HG03457 (cell line): ENCODE measurements at regions not wholly inside any gene's neighbourhood (a gene's known extent, or its start where the extent isn't known, plus 50 kb on each side); places are given as distances from the start of the nearest gene placed in this dataset.

Source experiments
- ATAC-seq: cut with Tn5 transposase; IDR thresholded peaks from one replicate; pipeline ENCODE4 v1.9.1; 2021; ENCODE audit warnings: moderate number of reproducible peaks; ENCODE audit not compliant: unreplicated experiment

DNA sequence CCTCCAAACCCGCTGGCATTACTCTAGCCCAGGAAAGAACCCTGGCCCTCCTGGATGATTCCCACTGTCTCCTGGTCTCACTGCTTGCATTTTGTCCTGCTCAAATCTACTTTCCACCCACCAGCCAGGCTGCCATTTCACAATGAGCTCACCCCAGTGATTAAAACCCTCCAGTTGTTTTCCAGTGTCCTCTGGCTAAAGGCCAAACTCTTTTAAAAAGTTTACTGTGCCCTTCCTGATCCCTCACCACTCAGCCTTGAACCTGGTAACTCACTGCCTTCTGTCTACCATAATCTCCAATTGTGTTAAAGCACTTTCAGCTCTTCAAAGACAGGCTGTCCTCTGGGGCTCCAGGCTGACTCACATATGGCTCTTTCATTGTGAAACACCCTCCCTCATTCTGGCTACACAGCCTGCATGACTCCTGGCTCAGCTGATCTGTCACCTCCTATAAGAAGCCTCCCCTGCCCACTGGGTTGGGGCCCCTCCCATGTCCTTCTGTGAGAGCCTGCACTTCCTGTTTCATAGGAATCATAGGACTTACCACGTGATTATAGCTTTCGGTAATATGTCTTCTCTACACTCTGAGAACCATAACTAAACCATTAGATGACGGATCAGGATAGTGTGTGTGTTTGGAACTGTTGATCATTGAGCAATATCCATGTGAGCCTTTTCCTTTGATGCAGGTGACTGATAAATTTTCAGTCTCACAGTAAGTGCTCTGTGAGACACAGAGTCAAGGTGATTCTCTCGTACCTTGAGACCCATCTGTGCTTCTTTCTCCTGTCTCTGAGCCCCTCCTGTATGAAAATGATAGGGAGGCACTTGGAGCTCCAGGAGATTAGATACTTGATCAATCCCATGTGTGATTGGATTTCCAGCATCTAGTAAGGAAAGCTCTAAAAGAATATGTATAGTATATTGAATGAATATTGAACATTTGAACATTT, 590.8 kb upstream of the ID2 start:
- no peak for ATAC-seq

DNA sequence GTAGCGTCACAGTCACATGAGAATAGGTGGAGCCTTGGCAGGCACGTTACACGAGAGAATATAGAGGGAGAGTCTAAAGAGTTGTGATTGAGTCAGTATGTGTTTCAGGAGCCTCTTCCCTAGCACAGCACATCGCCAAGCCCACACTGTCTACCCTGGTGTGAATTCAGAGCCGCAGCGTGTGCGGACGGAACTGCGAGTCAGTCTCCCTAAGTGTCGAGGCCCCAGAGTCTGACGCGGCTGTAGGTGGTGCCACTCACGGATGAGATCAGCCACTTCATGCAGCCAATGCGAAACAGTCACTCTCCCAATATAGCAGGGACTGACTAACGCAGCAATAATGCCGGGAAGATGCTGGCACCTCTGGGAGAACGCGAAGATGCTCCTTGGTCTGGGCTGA, 587.3 kb upstream of the ID2 start:
- ATAC-seq: no peak

DNA sequence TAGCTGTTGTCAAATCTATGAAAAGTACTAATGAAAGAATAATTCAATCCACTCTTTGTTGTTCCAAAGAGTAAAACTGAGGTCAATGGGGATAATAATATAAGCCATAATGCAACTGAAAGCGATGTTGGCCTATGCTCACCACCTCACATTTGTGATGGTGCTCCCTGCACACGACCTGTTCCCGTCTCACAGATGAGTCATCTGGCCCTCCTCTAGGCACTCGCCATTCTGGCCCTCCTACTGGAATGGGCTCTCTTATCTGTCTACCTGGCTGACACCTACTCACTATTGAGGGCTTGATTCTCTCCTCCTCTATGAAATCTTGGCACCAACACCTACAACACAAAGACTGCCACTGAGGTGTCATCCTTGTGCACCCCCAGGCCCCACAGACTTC, 585.9 kb upstream of the ID2 start:
- ATAC-seq: no peak

DNA sequence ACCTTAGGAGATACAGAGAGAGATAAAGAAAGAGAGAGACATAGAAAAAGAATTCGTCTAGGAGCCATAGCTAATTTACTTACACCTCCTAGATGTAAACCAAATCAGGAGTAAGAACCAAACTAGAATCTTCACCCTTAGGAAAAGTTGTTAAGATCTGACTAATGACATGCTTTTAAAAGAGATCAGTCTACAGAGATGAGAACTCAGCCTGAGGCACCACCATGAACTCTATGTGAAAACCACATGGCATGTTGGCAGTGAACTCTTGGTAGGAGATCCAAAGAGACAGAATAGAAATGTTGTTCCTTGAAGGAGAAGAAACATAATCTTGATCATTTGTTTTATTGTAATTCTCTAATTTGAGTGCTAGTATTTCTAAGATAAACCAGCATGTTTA, 585.4 kb upstream of the ID2 start:
- no peak for ATAC-seq

DNA sequence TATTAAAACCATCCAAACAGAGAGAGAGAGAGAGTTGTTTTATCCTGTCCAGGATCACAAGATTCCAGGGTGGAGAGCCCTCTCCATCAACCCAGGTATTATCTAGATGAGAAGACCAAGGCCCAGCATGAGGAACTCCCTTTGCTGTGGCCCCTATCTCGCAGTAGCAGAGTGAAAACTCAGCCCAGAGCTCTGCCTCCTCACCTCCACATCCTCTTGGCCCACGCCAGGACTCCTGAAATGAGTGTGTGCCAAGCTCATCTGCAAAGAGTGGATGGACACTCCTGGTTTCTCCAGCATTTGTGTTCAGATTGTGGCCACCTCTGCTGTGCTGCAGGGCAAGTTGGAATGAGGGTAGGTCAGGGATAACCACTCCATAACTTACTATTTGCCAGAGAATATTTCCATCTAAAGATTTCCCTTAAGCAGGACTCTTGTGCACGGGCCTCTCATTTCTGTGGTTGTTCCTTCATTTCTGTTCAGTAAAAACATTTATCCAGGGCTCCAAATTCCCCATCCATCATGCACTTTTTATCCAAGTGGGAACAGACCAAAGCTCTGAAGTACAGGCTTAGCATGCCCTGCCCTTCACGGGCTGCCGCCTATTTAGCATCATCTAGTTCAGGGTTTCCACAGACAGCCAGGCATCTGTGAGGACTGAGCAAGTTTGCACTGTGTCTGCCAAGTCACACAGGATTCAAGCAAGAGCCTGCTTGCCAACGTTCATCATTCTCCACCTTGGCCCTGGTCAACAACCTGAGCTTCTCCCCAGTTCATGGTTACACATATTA, 583.2 kb upstream of the ID2 start:
- ATAC-seq: no peak

DNA sequence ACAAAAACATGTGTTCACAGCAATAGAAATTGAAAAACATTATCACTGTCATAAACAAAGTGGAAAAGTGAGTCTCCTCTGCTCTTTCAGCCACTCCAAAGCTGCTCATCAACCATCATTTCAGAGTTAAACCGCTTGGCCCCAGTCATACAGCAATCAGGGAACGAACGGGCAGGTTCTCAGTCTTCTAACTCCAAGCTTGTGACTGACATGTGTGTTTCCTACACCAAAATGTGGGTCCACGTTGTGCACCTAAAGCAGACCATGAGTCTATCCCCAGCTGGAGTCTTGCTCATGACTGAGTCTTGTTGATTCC, 582.6 kb upstream of the ID2 start:
- no peak for ATAC-seq

DNA sequence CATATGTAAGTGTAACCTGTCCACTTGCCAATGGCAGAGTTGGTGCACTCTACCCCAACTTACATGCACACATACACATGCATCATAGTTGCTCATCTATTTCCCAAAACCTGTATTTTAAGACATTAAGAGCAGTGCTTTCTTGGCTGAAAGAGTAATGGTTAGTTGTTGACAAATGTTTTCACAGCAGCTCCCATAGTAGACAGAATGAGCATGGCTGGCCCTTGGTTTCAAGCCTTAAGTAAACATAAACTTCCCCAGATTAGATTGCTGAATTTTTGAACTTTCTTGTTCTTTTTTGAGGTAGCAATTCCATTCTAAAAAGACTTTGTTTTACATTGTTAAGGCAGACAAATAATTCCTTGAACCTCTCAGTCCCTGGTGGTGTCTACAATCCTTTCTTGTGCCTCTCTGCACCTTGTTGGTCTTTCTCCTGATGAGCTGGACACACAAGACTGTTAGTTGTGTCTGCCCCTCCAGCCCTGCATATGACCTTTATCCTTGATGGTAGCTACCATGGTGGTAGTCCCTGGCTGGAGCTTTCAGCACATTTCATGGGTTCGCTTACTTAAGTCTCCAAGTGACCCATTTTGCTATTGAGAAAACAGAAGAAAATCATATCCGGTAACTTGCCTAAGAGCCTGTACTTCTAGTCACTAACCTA, 580.1 kb upstream of the ID2 start:
- ATAC-seq: no peak

DNA sequence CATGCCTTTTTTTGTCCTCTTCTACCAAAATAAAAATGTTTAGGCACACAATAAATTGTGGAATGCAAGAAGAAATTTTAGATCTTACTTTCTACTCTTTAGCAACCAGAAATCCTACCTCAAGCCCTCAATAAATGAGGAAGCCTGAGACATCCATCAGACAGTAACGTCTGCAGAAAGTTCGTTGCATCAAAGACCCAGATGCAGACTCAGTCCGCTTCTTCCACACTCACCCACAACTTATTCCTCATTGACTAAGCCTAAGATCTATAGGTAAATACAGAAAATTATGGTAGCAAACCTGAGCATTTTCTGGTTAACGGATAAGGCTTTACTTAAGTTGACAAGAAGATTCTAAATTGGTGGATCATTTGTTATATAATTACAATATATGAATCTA, 579.4 kb upstream of the ID2 start:
- ATAC-seq: no peak

DNA sequence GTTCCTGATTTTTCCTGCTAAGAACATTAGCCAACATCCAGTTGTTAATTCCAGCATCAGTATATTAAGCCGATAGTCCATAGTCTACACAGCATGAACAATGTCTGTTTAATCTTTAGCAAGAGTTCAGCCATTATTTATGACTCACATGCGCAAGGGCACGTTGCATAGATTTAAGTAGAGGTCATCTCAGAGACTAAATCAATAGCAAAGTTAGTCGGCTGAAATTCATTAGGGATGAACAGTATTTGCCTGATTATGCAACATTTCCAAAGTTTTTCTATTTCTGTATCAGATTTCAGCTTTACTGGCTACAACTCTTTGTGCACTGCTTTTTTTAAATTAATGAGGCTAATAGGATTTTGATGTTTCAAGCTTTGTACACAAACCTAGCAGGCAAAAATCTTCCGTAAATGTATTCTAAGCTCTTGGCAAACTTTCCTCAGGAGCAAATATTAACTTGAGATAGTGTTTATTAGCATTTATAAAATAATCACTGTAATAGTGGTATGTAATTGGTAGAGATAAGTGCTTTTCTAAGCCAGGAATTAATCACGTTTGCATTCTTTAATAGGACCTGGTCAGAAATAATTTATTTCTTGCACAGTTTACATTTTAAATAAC, 578.7 kb upstream of the ID2 start:
- no peak for ATAC-seq

DNA sequence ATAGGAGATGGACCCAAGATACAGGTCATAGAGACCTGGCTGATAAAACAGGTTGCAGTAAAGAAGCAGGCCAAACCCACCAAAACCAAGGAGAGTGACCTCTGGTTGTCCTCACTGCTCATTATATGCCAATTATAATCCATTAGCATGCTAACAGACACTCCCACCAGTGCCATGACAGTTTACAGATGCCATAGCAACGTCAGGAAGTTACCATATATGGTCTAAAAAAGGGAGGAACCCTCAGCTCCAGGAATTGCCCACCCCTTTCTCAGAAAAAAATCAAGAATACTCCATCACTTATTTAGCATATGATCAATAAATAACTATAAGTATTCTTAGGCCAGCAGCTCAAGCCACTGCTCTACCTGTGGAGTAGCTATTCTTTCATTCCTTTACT, 574.7 kb upstream of the ID2 start:
- no peak for ATAC-seq

DNA sequence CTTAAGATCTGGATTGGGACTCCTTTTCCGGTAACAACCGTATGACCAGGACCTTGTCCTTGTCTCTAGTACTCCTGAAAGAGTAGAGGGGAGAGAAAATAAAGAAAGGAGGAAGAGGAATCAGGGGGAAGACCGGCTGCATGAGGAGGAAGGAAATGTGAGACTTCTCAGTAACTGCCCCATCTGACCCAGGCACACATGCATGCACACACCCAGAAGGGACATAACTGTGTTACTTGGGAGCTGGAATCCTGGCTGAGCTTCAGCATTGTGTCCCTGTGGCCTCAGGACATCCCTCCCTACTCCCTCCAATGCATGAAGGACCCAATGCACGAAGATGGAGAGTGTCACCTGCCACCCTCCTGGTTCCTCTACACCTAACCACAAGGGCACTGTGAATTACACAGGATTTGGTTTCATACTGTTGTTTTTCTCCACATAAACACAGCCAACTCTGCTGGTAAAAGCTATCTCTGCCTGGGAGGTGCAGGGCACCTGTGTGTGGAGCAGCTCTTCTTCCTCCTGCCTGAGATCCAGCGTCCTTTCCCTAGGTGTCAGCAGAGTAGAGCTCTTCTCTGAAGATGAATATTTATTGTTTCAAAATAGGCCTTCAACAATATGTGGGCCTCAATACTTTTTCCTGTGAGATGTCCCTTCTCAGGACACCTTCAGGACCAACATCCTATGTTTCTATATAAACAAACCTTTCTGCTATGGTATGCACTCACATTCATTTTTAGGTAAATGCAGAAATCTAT, 574.1 kb upstream of the ID2 start:
- no peak for ATAC-seq

DNA sequence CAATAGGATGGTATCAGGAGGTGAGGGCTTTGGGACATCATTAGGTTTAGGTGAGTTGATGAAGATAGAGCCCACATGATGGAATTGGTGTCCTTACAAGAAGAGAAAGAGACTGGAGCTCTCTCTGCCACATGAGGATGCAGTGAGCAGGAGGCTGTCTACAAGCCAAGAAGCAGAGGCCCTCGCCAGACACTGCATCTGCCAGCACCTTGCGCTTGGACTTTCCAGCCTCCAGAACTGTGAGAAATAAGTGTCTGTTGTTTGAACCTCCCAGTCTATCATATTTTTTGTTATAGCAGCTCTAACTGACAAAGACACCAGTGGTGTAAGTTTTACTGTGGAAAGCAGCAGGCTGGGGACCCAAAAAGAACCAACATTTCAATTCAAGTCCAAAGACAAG, 571.1 kb upstream of the ID2 start:
- ATAC-seq: no peak

DNA sequence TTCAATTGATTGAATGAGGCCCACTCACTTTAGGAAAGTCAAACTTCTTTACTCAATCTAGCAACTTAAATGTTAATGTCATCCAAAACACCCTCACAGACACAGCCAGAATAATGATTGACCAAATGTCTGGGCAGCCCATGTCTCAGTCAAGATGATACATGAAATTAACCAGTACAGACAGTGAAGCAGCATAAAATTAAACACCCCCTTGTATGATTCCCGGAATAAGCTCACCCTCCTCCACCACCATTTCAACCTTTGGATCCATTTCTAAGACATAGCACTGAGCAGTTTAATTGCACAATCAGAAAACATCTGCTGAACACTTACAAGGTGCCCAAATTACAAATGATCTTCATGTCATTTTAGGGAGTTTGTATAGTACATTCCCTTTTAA, 570.7 kb upstream of the ID2 start:
- no peak for ATAC-seq

DNA sequence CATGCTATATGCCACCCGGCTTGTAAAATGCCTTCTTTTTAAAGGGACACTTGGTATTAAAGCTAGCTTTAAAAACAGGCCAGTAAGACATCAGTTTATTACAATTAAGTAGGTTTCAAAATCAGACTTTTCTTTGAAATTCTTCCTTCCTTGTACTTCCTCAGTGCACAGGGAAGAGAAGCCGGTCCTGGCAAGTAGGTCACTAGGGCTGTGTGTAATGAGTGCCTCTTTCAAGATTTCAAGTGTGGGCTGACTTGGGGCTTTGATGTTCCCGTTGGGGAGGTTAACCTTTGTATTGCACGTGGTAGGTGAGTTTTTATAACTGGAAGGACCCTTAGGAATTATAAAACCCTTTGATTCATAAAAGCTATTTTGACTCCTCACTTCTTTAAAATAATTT, 566.4 kb upstream of the ID2 start:
- ATAC-seq: no peak

DNA sequence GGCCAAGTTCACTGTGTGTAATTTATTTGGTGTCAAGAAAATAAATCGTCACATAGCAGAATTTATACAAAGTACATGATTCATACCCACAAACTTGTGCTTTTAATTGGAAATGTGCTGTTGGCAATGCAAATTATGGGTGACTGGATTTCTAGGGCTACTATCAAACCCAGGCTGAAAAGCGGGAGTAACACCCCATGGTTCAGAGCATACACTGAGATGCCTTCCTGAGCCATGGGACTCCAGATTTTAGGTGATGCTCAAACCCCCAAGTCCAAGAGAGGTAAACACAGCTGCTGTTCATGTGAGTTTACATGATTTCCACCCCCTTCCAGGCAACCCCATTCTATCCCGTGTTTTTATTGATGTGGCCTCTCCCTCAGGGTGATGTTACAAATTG, 565.9 kb upstream of the ID2 start:
- ATAC-seq: no peak

DNA sequence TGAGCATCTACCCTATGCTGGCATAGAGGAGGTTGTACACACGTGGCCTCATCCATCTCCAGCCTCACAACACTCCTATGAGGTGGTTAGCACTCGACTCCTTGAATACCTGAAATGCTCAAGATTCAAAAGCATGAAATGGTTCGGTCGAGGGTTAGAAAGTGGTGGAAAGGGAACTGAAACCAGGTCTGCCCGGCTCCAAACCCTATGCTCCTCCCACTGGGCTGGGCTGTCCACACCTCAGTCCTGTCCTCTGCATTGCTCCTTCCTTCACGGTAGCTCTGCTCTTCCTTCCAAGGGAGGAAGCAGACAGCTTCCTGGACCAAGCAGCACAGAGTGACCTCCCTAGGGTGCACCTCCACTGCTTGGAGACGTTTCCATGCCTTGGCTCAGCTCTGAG, 565.2 kb upstream of the ID2 start:
- ATAC-seq: peak; percentile 95

DNA sequence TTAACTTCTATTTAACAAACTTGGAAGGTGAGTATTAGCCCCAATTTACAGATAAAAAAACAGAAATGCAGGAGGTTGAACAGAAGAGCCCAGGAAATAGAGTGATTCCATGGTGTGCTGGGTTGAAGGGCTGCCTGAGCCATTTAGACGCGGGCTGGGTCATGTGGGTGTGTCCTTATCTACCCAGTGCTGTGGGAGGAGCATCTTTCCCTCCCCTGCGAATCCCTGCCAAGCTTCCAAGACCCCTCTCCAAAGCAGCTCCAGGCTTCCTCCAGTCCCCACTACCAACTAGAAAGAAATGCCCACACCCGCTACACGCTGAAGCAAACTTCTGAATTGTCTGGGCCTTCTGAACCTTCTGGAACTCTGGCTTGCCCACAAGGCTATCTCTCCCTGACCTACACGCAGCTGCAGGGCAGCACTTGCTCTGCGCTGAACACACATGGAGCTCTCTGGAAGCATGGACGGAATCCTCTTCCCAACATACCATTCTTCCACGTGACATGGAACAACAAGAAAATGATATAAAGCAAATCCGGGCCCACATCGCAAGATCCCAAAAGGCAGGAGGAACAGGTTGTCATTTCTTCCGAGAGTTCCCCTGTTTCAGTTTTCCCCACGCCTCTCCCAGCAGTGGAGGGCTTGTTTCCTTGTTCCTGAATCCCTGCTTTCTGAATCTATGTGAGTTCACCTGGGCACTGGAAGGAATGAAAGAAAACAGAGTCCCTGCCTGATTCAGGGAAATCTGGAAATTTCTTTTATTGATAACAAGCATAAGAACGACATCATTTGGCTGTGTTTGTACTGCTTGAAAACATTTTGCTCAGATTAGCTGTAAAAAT, 562.7 kb upstream of the ID2 start:
- ATAC-seq: no peak

DNA sequence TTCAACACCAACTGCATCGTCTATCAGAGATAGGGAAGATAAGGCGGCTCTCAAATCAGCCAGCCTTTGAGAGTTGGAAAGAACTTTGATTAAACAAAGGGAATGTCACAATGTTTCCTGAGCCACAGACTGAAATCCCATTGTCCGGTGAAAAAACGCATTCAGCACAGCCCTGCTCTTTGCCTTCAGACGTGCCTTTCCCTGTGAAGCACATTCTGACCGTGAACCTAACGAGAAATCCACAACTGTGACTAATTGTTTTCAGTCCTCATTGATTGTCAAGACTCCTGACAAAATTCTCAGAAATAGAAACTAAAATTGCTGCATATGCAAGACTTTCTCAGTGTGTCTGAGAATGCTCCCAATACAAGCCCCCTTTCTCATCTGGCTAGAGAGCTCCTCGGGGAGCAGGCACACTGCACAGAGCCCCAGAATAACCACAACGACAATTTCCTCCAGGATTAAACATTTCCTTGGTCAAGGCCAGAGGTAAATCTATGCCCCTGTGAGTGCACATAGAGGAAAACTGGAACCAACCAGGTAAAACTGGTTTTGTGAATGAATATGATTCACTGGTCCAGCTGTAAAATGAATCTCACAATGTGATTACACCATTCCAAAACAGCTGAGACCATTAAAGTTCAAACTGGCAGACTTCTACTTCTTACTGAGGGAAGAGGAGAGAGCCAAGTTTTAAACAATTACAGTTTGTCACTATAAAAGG, 561.9 kb upstream of the ID2 start:
- ATAC-seq: no peak

DNA sequence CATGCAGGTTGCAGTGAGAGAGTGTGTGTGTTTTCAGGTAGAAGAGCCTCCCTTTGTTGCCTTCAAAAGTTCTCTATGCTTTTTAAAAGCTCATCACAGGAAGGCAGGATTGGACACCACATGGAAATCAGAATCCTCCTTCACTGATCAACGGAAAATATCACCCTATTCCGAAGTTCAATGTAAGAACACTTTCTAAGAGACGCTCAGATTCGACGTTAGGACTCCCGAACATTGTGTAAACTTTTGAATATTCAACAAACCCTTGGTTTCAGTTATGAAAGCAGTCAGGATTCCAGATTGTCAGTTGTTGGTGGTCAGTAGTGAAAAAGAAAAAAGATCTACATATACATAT, 561.4 kb upstream of the ID2 start:
- no peak for ATAC-seq
